ENCODE measurements at regions not wholly inside any gene's neighbourhood (a gene's known extent, or its start where the extent isn't known, plus 50 kb on each side); places are given as distances from the start of the nearest gene placed in this dataset.

DNA sequence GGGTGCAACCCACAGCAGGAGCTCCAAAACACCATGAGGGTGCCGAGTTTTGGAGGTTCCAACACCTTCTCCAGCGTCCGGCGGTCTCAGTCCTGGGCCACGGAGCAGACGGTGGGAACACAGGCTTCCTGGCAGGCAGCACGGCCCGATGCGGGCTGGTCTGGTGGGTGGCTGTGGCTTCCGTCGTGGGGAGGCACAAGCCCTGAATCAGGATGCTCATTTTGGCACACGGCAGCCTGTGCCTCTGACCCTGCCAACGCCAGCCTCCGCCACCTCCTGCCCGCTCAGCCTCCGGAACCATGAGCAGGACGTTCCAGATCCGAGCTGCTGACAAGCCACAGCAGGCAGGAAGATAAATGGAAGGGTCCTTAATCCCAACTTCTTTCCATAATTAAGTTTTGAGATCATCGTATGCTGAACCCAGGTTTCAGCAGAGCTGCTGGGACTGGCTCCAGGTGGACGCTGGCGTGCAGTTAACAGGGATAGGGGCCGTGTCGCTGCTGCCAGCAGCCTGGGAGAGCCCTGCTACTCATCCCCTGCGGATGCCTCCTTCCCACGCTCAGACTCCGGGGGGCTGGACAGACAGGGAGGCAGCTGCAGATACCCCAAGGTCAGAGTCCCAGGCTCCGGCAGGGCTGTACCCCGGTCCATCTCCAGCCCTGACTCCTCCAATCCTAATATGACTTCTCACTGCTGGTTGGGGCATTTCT lies 136.6 kb downstream of the ENGASE start:
- no peak for TF ChIP-seq EZH2 (IDR thresholded peaks at IDR 0.05; ENCODE audit: insufficient read depth, poor library complexity, severe bottlenecking)
- no peak for TF ChIP-seq EZH2phosphoT487 (IDR thresholded peaks at IDR 0.05; ENCODE audit: insufficient read depth, low read depth)

Measured in GM23248 (cell line).